ENCODE measurements at regions not wholly inside any gene's neighbourhood (a gene's known extent, or its start where the extent isn't known, plus 50 kb on each side); places are given as distances from the start of the nearest gene placed in this dataset.

DNA sequence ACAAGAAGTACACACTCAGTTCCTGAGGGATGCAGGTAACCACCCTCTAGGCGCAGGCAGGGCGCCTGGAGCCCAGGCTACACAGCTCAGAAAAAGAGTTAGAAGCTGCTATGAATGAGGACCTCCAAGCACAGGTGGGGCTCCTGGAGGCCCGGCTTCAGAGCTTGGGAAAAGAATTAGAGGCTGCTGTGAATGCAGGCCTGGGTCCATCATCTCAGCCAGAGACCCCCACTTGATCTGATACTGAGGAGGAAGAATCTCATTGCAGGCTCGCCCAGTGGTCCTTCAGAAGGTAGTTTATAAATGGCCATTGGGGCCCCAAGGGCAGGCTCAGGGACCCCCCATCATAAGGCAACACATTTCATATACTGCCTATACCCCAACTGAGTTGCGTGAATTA lies 556.4 kb downstream of the SLC6A15 start:
- no peak for DNase-seq (ENCODE audit: extremely low spot score, unreplicated experiment)
- TF ChIP-seq, protein P1, sequence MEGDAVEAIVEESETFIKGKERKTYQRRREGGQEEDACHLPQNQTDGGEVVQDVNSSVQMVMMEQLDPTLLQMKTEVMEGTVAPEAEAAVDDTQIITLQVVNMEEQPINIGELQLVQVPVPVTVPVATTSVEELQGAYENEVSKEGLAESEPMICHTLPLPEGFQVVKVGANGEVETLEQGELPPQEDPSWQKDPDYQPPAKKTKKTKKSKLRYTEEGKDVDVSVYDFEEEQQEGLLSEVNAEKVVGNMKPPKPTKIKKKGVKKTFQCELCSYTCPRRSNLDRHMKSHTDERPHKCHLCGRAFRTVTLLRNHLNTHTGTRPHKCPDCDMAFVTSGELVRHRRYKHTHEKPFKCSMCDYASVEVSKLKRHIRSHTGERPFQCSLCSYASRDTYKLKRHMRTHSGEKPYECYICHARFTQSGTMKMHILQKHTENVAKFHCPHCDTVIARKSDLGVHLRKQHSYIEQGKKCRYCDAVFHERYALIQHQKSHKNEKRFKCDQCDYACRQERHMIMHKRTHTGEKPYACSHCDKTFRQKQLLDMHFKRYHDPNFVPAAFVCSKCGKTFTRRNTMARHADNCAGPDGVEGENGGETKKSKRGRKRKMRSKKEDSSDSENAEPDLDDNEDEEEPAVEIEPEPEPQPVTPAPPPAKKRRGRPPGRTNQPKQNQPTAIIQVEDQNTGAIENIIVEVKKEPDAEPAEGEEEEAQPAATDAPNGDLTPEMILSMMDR (conservative IDR thresholded peaks at IDR 0.05), result no peak
- H3K36me3 Mint-ChIP-seq, result no peaks in the 10 kb centered on the region
- H3K4me3 Mint-ChIP-seq, result no peak overlapping the region
- H3K9me3 Mint-ChIP-seq, result no peaks in the 10 kb centered on the region
- H3K27ac Mint-ChIP-seq, result no peak overlapping the region
- no peaks in the 10 kb centered on the region for H3K4me1 Mint-ChIP-seq (ENCODE audit: unreplicated experiment)
- H3K27me3 Mint-ChIP-seq, result no peaks in the 10 kb centered on the region

DNA sequence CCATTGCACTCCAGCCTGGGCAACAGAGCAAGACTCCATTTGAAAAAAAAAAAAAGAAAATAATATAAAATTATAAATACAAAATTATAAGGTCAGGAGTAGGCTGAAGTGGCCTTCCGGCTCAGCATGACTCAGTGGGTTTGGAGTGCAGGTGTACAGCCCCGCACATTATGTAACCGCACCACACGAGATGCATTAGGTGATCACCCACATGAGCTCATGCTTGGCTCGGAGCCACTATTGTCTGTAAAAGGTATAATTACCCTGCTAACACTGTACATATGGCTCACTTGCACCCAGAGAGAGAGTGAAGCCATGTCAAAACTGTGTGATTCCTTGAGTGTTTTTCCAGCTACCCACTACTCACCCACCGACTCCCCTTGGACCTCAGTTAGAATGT lies 557.0 kb downstream of the SLC6A15 start:
- TF ChIP-seq, protein P1 (conservative IDR thresholded peaks at IDR 0.05), result no peak
- Mint-ChIP-seq H3K4me3 (no peak overlapping the region), H3K36me3 (no peaks in the 10 kb centered on the region), H3K27me3 (no peaks in the 10 kb centered on the region), H3K27ac (no peak overlapping the region), H3K9me3 (no peaks in the 10 kb centered on the region), H3K4me1 (ENCODE audit: unreplicated experiment) (no peaks in the 10 kb centered on the region)
- DNase-seq (ENCODE audit: extremely low spot score, unreplicated experiment), result no peak

DNA sequence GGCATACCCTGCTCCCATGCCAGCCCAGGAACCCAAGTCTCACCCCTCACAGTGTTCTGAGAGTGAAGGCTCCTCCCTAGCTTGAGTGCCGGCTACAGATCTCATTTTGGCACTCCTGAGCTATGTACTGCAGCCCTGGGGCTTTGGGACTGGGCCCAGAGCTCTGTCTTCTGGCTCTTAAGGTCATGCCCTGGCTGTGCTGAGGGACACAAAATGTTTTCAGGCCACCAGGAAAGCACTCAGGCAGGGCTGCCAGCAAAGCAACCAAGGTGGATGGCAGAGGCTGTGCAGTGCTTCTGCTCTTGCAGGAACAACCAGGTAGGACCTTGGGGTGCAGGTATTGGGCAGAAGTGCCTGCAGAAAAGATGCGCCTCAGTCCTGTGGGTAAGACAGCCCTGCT lies 564.0 kb downstream of the SLC6A15 start:
- Mint-ChIP-seq H3K4me3 (no peak overlapping the region), H3K9me3 (peaks cover 12% of the 10 kb centered on the region), H3K36me3 (peaks cover 4% of the 10 kb centered on the region), H3K4me1 (ENCODE audit: unreplicated experiment) (no peaks in the 10 kb centered on the region), H3K27me3 (no peaks in the 10 kb centered on the region), H3K27ac (no peak overlapping the region)
- DNase-seq (ENCODE audit: extremely low spot score, unreplicated experiment), result no peak
- TF ChIP-seq, protein P1 (conservative IDR thresholded peaks at IDR 0.05), result no peak

DNA sequence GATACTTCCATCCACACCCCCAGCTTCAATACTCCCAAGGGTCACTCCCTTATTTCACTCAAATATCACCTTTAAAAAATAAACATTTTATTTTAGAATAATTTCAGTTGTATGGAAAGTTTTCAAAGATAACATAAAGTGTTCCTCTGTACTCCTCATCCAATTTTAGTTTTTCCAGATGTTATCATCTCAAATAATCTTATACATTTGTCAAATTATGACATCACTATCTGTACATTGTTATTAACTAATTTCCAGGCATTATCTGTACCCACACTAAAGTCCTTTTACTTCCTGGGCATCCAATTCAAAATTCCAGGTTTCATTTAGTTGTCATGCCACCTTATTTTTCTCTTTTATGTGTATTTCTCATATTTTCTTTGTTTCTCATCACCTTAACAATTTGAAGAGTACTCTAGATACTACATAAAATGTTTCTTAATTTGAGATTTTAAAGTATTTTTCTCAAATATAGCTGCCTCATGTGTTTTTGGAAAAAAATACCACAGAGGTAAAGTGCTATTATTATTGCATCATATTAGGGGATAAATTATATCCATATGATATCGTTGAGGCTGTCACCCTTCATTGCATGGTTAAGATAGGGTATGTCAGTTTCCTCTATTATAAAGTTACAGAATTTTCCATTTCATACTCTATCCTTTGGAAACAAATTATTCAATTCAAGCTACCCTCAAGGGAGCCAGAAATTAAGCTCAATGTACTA lies 571.0 kb downstream of the SLC6A15 start:
- no peaks in the 10 kb centered on the region for H3K27me3 Mint-ChIP-seq
- TF ChIP-seq, protein P1 (conservative IDR thresholded peaks at IDR 0.05), result no peak
- no peak overlapping the region for H3K4me3 Mint-ChIP-seq
- no peak overlapping the region for H3K27ac Mint-ChIP-seq
- peaks cover 4% of the 10 kb centered on the region for H3K36me3 Mint-ChIP-seq
- no peak for DNase-seq (ENCODE audit: extremely low spot score, unreplicated experiment)
- H3K9me3 Mint-ChIP-seq, result peaks cover 6% of the 10 kb centered on the region
- H3K4me1 Mint-ChIP-seq (ENCODE audit: unreplicated experiment), result no peaks in the 10 kb centered on the region

DNA sequence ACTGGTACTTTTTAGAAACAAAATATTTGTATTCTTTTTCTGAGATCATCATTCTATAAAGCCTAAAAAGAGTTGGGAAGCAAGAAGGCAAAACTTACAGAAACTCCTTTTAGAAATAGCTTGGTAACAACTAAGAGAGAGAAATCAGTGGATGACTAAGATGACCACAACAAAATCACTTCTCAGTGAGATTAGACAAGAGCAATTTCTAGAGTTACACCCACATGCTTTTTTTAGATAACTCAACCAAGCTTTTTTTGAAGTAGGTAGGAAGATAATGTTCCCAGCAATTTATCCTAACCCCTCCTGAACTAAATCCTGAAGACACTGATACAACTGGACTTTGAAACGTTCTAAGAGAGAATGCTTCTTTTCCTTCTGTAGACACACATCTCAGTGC lies 576.4 kb downstream of the SLC6A15 start:
- Mint-ChIP-seq H3K27ac (no peak overlapping the region), H3K4me3 (no peak overlapping the region), H3K36me3 (no peaks in the 10 kb centered on the region), H3K4me1 (ENCODE audit: unreplicated experiment) (peaks cover 2% of the 10 kb centered on the region), H3K27me3 (no peaks in the 10 kb centered on the region), H3K9me3 (peaks cover 5% of the 10 kb centered on the region)
- no peak for DNase-seq (ENCODE audit: extremely low spot score, unreplicated experiment)
- TF ChIP-seq, protein P1 (conservative IDR thresholded peaks at IDR 0.05), result no peak

Measured in type B pancreatic cell (in vitro differentiated cells).